HG02870 (cell line): ENCODE measurements at regions not wholly inside any gene's neighbourhood (a gene's known extent, or its start where the extent isn't known, plus 50 kb on each side); places are given as distances from the start of the nearest gene placed in this dataset.

ENCODE experiments used
- ATAC-seq: cut with Tn5 transposase; IDR thresholded peaks from one replicate; pipeline ENCODE4 v1.9.1; 2021; ENCODE audit warnings: mild to moderate bottlenecking, moderate library complexity; ENCODE audit not compliant: unreplicated experiment

DNA sequence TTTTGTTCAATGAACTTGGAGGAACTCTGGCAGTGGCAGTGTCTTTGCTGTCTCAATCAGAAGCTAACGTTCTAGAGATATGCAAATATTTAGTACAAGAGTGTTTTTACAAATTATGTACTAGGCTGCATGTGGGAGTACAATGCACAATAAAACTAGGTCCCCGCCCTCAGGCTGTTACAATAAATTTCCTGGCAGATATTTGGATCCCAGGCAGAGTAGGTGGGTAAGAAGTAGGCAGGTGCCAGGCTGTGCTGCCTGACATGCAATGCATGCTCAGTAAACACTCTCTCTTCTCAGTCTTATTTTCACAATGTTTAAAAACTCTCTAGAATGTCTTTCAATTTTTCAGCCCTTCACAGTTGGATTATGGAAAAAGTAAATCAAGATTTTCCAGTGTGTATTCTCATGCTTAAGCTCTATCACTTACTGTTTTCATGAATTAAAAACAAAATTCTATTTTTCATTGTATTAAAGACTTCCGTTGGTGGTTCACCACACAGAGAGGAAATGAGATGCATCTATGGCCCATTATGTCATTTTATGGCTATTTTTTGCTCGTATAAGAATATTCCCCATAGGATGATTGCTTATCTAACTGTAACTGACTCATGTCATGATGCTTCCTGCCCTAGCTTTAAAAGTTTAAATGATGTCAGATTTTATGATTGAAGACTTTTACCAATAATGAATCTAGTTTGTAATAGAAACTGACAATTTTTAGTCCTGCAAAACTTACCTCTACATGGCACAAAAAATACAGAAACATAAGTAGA lies 346.1 kb downstream of the RND3 start:
- no peak for ATAC-seq

DNA sequence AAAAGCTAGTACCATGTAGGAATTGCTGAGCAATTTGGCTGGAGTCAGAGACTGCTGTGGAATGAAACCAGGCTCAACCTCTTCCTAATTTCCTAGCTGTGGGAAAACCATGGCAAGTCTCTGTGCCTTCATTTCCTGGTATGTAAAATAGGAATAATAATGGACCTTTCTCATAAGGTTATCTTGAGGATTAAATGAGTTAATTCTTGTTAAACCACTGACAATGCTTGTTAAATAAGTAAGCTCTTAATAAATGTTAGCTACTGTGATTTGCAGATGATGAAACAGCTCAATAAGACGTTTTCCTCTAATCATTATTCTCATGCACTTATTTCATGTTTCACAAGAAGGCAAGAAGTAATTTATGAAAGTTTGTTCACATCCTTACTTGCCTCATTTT lies 346.7 kb downstream of the RND3 start:
- no peak for ATAC-seq

DNA sequence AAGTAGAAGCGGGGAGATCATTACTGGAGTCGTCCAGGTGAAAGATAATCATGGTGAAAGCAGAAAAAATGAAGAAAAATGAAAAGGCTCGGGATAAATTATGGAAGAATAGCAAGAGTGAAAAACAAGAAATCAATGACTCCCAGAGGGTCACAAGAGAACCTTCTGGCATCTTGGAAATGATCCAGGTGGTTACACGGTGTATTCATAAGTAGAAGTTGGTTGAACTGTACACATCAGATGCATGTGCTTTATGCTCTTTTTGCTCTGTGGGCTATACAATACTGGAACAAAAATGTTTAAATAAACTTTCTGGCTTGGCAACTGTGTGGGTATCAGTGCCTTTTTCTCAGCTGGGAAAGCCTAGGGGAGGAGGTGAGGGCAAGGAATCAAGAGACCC lies 348.9 kb downstream of the RND3 start:
- no peak for ATAC-seq

DNA sequence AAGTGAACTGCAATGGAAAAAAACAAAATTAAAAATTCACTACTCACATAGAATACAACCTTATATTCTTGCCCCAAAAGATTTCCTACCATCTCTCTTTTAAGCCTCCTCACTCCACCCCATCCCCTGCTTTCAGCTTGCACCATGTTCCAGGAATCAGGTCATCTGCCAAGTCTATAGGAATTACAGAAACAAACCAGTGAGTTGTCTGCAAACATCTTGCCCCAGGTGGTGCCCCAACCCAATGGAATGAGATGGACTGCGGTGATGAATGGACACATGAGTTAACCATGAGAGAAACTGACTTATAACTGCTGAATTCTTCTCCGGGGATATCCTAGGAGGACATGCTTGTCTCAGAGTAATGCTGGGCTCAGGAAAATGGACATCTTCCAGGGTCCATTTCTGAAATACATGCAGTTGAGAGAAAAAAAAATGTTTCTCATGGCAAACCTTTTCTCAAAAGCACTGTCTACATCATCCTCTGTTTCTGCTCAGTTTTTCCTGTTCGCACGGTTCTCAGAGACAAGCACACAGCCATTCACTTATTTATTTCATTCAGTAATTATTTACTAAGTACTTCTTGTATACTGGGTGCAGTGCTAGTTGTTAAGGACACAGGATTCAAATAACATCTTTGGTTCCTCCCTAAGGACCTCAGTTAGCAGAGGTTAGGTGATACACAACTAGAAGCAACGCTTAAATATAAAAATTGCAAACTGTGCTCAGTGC lies 350.0 kb downstream of the RND3 start:
- no peak for ATAC-seq

DNA sequence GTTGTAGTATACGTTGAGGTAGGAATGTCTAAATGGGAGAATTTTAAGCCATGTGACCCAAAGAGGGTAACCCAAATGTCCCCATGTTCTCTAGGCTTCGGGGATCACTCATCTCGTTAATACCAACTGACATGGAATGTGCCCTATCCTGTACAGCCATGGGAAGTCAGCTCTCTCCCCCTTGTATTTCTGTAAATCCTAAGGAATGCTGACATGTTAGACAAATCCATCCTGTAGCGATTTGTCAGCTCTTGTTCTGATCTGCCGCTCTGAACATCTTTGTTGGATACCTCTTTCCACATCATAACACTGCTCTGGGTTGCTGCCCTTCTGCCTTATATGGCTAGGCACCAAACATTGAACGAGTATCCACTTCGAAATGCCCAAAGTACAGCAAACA lies 350.6 kb downstream of the RND3 start:
- ATAC-seq: no peak

DNA sequence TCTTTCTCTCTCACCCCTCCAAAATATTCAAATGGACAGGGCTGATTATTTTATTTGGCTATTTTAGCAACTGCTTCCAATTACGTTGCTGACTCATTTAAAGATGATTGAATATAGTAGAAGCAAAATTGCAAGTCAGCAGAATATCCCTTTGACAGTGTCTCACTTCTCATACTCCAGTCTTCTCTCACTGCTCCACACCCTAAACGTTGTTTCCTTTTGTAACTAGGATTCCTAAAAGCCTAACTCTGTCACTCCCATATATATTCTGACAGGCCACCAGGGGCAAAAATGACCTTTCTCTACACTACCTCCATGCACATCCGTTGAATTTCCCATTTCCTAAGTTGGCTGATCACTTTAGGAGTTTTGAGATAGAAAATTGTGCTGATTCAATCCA lies 351.1 kb downstream of the RND3 start:
- no peak for ATAC-seq

DNA sequence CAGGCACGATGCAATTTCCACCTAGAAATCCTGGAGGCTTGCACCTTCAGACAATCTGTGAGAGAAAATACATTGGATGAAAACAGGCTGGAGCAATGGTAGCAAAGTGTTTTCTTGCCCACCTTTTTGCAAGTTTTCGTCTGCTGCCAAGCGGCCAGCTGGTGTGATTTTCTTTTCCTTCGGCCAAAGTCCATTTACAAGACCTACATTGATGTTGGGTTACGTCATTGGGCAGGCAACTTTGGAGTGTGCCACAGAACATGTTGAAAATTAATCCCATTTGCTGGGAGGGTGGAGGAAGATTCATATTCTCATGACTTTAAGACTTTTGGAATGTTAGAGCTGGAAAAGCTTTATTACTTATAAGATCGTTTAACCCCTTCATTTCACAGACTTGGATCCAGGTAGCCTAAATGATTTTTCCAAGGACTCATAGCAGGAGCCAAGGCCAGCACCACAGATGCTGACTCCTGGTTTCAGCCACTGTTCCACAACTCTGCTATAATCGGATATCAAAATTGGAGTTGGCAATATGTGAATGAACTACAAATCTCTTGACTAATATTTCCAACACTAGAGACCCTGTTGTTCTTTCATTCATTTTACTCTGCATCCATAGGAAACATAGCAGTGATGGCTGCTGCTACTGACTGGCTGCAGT lies 352.1 kb downstream of the RND3 start:
- no peak for ATAC-seq

DNA sequence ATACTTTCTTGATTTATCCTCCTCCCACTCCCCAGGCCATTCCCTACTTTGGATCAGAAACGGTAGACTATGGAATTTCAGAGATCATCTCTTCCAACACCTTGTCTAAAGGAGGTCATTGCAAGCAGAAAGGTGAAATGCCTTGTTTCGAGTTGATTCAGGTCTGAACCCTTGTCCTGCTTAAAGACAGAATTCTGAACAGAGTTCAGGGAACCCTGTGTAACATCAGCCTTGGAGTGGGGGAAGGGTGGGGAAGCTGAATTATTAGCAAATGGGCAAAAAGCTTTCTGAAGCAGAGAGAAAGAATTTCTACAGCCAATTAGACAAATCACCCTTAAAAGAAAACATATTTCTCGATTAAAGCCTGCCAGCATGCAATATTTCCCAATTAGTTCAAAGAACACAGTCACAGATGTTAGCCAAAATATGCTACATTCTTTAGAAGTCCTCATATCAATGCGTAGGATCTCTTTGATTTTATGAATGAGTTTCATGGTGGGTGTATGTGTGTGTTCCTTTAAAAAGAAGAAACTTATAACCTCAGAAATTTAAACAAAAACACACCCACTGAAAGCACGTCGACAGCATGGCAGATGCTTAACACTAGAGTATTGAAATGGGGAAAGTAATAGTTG lies 353.1 kb downstream of the RND3 start:
- no peak for ATAC-seq

DNA sequence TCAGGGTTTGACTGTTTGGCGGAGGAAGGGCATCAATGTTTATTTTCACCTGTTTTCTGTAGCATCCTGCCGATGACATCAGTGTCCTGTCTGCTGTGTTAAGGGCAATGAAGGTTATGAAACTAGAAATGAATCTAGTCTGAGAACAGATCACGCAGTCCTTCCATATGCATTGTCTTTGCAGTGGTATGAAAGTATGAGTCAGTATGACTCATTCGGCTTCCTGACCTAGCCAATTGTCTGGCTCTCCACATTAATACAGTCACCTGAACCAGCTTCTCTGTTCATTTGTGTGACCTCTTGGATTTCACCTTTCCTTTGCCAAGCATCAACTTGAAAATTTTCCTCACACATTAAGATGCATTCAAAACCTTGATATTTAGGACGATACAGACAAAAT lies 353.8 kb downstream of the RND3 start:
- peak; percentile 69 for ATAC-seq

DNA sequence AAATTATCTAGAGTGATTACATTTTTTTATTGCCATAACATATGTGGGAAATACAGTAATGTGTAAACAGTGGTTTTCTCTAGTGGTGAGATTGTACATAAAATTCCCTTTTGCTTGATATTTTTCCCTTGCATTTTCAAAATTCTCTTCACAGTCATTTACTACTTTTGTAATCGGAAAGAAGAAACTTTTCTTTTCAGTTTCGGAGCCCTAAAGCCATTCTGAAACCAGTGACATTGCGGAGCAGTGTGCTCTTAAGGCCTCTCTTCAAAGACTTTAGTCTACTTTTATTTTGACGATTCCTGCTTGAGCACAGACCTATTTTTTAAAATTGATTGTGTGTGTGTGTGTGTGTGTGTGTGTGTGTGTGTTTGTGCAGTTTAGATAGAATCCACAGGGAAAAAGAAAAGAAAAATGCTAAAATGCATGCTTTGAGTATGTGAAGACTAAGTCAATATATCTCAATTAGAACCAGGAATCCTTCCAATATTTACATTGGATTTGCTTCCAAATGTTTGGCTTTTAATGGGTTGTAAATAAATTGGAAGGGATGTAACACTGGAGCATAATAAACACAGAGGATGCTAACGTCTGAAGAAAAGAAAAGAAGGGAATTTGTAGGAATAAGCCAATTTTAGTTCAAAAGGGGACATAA lies 357.4 kb downstream of the RND3 start:
- ATAC-seq: no peak

DNA sequence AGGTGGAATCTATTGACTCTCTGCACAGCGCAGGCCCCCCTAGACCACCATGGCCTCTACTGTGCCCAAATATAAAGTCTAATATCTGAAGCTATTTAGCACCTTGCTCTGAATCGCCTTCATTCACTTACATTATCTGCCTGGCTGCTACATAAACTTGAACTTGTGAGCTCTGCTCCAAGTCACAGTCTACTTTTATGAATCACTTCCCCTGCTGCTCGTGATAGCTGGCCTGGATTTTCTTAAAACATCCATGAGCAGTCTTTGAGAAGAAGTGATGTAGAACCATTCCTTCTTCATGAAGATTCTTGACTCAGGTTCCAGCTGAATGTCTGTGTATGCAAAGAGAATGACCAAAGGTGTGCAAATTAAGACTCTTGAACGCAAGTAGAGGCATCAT lies 359.5 kb downstream of the RND3 start:
- ATAC-seq: no peak

DNA sequence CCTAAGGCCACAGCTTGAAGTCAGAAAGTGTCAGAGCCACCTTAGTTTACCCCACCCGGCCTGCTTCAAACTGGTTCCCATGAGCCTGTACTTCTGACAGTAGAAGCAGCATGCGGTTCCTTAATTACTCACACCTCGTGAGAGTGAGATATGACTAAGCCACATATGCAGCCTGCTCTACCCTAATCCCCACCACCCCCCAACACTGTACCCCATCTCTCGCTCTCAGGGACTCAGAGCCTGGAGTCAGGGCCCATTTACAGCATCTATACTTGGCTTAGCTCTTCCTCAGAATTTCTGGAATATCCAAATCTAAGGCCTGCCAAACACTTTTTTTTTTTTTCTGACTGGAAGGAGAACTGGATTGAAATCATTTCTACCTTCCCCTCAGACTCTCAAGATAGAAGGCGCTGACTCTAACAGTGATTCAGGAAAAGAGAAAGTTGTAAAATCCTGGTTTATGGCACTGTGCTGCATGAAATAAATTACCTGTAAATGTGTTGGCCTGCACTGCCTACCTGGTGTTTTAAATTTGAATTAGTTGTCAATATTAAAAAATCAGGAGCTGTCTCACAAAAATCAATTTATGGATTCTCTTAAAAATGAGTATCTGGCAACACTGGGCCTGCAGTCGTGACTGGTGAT lies 360.0 kb downstream of the RND3 start:
- ATAC-seq: no peak

DNA sequence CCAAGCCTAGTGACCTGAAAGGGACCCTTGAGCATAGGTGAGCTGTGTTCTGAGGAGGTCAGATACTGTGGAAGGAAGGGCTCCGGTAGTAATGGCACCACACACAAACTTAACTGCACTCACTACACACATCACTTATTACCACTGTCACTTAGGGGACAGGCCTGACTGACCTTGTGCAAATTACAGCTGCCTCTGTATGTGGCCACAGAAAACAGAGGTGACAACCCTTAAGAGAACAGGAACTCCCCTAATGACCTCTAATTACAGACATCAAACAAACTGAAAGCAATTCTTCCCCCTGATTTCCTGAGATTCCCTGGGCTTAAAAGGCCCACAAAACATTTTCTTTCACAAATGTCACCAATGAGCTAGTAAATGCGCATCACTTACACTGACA lies 360.6 kb downstream of the RND3 start:
- no peak for ATAC-seq

DNA sequence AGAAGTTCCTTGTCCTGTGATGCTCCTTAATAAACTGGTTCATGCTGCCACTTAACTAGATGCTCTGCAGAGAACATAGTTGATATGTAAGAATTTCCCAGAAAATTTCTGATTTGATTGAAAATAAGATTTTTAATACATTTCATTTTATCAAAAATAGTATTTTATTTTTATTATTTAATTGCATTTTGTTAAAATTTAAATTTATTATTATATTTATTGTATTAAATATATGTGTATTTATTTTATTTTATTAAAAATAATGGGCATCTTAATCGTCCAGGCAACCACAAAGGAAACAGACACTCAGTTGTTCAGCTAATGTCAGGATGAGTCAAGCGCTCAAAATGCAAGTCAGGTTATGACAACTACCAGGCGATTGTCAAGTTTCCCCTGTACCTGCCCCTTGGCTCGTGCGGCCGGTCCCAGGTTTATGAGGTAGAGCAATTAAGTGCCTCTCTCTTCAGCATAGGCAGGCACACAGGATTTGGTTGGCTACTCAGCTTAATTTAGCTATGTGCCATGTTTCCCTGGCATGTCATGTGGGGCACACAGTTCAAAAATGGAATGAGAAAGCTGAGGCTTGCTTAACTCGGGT lies 361.2 kb downstream of the RND3 start:
- no peak for ATAC-seq

DNA sequence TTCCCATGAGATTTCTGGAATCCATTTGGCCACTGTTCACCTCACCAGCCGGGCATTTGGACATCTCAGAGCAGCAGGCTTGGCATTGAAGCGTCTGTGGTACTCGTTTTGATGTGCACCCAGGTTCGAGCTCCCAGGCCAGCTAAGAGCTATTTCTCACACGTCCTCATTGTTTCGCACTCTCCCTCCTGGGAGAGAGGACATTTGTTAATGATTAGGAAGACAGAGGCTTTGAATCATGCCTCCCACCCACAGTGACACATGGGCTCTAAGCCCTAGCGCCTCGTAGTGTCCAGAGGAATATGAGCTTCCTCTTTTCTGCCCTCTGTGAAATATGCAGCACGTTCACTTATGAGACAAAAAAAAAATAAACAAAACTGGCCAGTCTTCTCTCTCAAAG lies 361.8 kb downstream of the RND3 start:
- ATAC-seq: no peak

DNA sequence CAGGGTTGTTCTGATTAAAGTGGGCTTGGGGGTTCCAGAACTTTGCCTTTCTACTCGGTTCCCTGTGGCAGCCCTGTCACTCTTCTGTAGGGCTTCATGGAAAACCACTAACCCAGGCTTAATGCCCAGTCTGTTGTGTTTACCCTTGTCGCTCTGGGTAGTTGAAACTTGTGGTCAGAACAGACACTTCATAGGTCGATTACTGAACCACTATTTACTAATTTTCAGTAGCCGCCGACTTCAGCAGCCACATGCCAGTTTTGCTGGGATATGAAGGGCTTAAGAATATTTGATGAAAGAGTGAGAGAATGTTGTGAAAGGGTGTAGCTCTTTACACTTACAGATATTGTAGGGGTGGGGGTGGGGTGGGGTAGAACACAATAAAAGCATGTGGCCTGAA lies 362.3 kb downstream of the RND3 start:
- ATAC-seq: no peak

DNA sequence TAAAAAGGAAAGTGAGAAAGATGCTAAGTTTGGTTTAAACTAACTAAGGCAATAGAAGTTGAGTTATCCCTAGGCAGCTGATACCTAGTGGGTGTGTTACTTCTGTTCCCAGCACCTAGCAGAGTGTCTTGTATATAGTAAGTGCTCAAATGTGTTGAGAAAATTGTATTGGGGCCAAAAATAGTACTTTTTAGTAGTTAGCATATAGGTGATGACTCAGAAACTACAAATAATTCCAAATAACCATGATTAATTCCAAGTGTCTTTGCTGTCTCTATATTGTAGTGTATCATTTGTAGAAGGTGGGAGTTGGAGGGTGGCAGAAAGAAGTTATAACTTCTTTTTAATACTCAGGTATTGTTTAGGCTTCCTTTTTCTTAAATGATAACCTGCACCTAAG lies 362.7 kb downstream of the RND3 start:
- no peak for ATAC-seq

DNA sequence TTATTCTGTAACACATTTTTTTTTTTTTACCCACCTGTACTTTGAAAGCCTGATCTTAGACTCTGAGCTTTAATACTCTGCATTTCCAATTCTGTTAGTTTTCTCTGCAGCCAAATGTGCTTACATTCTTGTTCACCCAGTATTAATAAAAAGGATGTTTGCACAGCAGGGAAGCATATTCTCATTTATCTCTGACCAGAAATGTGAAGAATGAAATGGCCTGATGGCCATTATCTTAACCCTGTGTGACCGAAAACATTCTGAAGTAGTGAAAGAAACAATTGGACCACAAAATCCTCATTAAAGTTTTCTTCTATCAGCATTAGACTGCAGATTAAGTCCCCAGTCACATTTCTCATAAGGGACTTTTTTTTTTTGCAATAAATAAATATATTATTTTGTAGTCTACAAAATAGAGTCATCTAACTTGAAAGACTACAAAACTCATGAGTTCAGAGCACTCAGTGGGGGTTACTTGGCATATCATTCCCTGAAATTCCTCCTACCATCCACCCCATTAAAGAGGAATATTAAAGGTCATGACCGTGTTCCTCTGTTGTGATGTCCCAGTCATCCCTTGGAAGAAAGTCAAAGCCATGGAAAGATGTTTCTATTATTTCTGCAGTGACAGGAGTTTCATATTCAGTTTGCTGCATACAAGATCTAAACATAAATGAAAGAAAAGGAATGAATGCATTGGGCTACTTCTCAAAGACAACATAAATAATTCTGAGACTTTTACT lies 364.4 kb downstream of the RND3 start:
- no peak for ATAC-seq

DNA sequence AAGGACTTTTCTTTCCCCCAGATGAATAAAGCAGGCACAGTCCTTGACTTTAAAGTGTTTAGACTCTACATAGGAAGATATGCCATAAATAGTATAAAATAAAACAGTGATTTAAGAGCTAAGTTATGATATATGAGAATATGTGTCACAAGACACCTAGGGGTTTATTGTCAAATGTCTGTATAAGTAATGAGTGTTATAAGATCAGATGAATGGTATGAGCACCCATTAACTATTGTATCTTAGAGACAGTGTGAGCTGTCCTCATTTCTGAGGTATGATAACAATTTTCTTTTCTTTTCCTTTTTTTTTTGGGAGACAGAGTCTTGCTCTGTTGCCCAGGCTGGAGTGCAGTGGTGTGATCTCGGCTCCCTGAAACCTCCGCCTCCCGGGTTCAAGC lies 365.3 kb downstream of the RND3 start:
- no peak for ATAC-seq
